Non-pigmented ciliary epithelial cell (primary cell): ENCODE measurements at regions not wholly inside any gene's neighbourhood (a gene's known extent, or its start where the extent isn't known, plus 50 kb on each side); places are given as distances from the start of the nearest gene placed in this dataset.

Experiments used
- DNase-seq: peaks from one replicate; pipeline ENCODE4 v3.0.0-alpha.2; 2010; ENCODE audit warnings: low read depth

- DNase-seq: no peak
Observed at GRCh38 chr4:143082701-143083100, 102.0 kb upstream of the USP38 start.

GRCh38 chr4:143083756-143084472 is 100.8 kb upstream of the USP38 start:
- no peak for DNase-seq

- DNase-seq: no peak
Observed at GRCh38 chr4:143084566-143084965, 100.2 kb upstream of the USP38 start.

- no peak for DNase-seq
Observed at GRCh38 chr4:143085224-143085623, 99.5 kb upstream of the USP38 start.

DNA sequence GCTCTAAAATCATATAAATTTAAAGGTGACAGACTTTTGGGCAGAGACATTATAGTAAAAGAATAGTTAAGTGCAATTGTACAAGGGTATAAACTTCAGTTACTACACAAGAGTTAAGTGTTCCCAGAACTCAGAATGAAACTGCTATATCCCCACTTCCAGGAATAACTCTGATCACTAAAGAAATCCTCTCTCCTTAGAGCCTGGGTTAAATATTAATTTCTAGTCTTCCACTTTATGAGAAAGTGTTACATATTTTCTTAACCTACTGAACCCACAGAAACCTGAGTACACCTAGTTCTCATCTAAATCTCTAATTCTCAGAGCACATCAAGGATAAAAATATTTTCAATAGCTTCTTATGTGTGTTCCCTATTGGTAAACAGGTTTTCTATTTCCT is 99.1 kb upstream of the USP38 start:
- DNase-seq: no peak

DNA sequence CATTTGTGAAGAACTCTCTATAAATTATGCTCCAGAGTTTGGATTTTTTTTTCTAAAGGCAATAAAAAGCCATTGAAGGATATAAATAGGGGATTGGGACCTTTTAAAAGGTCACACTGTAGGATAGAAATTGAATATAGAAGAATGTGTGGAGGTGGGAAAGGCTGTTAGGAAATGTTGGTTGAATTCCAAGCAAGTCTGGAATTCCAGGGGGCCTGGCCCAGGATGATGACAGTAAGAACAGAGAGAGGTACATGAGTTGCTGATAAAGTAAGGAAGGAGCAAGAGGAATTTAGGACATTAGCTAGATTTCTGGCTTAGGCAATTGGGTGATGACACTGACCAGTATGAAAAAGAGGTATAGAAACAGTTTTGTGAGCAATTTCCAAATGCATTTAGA is 95.4 kb upstream of the USP38 start:
- no peak for DNase-seq

DNA sequence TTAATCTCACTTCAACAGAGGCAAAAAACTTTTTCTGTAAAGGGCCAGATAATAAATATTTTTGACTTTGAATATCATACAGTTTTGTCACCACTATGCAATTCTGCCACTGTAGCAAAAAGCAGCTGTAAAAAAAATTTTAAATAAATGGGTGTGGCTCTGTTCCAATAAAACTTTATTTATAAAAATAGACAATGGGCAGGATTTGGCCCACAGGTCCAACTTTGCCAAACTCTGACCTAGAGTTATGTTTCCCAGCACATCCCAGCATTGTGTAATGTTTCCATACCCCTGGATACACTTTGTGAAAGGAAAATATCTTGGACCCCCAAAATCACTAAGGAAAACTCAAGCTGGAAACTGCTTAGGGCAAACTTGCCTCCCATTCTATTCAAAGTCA is 94.9 kb upstream of the USP38 start:
- DNase-seq: no peak

DNA sequence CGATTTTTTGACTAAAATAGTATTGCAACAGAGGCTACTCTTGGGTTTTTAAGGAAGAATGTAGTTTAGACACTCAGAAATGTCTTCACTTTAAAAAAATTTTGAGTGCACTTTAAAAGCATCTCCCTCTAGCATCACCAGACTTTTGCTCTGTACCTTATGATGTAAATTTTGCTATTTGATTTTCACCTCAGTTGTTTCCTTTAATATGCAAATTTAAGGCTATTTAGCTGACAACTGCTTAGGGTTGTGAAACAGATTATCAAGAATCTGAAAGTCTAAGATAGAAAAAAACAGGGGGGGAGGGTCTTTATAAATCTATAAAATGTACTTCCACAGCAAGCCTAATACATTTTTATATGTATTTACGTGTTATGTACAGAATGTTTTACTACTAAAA is 92.9 kb upstream of the USP38 start:
- no peak for DNase-seq

- DNase-seq: no peak
Observed at GRCh38 chr4:143095447-143095846, 89.3 kb upstream of the USP38 start.

DNA sequence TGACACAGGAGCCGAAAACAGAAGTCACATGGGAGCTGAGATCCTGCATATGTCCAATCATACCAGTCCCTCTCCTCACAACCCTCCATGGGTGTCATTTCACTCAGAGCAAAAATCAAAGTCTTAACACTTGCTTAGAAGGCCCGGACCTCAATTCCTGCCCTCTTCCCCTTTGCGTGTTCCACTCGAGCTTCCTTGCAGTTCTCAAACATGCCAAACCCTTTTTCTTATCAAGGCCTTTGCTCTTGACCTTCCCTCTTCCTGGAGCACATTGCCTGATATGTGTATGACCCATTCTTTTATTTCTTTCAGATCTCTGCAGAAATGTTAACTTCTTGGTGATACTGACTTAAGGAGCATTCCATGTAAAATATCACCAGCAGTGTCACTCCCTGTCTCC is 87.0 kb upstream of the USP38 start:
- no peak for DNase-seq

- DNase-seq: no peak
Observed at GRCh38 chr4:143099693-143100092, 85.0 kb upstream of the USP38 start.

GRCh38 chr4:143109376-143109775 is 75.3 kb upstream of the USP38 start:
- DNase-seq: no peak

DNA sequence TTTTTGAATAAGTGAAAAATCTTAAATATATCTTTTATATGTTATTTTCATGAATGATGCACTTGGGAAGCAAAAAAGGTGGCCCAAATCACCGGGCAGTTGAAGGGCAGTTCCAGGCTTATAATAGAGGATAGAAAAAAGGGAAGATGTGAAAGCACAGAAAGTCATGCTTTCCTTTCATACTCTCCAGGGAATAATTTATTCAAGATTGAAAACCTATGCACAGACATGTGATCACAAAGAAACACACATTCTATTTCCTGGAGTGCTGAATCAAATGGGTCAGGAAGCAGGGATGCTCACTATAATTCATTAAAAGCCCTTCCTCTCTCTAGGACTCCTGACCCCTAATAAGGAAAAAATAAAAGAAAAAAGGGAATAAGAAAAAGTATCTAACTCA is 66.1 kb upstream of the USP38 start:
- no peak for DNase-seq

DNA sequence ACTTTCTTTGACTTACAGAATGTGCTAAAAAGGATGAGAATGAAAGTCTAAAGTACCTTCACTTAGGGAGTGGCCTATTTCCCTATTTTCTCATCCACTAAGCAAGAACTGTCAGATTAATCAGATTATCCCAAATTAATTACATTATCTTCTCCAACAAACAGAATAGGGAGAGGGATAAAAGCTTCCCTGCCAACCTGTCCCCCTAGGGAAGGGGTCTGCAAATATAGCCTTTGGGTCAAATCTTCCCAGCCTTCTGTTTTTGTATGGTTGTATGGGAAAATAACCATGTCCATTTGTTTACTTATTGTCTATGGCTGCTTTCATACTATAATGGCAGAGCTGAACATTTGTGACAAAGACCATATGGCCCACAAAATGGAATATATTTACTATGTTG is 57.1 kb upstream of the USP38 start:
- DNase-seq: no peak

GRCh38 chr4:143133977-143134376 is 50.7 kb upstream of the USP38 start:
- no peak for DNase-seq
